GM18502 (cell line): ENCODE measurements at regions not wholly inside any gene's neighbourhood (a gene's known extent, or its start where the extent isn't known, plus 50 kb on each side); places are given as distances from the start of the nearest gene placed in this dataset.

ENCODE experiments used
- ATAC-seq: cut with Tn5 transposase; IDR thresholded peaks from one replicate; pipeline ENCODE4 v1.9.1; 2021; ENCODE audit warnings: mild to moderate bottlenecking; ENCODE audit not compliant: unreplicated experiment, poor library complexity

GRCh38 chr21:30986965-30987364, 51.3 kb downstream of the KRTAP19-8 start:
- no peak for ATAC-seq

DNA sequence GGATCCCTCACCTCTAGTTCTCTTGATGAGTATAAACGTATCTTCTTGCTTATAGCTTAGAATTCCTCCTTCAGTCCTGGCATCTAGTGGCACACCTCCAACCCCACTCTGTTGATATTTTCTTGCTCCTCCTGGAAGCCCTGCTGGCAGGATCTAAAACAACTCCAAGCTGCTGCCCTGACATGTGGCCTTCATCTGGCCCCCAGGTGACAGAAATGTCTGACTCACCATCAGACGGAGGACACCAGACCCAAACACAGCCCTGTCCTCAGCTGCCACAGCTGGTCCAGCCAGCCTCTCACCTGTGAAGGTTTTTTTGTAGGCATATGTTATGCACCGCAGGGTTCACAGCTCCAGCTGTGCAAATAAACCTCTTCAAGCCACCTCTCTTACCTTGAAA, 53.4 kb downstream of the KRTAP19-8 start:
- ATAC-seq = no peak

DNA sequence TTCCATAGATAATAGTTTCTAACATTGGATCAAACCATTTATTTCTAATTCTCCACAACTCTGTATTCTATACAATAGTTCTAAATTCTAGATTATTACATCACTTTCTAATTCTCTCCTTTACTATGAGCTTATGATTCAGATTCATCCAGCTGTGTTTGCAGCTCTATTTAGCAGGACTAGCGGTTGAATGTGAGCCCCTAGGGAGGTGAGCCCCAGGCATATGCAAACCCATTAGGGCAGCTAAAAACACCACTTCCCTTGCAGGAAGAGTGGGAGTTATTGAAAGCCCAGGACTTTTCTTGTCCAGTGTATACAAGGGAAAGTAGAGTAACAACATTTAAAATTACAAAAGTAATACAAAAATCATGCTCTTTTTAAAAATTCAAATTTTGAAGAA, 56.9 kb downstream of the KRTAP19-8 start:
- ATAC-seq = no peak

DNA sequence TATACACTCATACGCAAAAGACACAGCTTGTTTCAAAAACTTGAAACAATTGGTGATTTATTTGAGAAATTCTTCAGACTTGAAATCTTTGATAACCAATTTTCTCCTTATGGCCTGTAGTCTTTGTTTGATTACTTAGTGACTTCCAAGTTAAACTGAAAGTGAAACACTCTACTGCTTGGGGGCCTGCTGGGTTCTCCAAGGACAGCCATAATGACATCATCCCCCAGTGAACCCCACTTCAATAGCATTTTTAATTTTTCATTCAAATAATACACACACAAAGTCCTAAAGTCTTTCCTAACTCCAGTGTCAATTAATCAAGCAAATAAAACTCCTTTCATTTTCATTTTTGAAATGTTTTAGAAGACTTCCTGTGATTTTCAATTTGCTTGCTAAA, 59.2 kb downstream of the KRTAP19-8 start:
- peak; percentile 61 for ATAC-seq

DNA sequence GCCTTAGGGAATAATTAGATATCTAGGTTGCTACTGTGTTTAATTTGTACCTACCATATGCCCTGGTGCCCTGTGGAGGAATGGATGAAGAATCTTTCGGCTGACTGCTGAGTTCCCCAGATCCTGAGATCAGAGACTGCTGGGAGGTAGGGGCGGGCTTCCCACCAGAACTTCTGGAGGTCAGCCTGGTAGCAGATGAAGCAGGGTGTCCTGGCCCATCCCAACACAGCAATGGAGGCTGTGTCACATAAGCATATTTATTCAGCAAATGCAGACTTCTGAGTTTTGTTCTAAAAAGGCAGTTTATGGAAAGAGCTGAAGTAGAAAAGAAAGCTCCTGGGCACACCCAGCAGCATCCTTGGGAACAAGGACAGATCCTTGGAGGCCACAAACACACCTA, 74.0 kb downstream of the KRTAP19-8 start:
- no peak for ATAC-seq

DNA sequence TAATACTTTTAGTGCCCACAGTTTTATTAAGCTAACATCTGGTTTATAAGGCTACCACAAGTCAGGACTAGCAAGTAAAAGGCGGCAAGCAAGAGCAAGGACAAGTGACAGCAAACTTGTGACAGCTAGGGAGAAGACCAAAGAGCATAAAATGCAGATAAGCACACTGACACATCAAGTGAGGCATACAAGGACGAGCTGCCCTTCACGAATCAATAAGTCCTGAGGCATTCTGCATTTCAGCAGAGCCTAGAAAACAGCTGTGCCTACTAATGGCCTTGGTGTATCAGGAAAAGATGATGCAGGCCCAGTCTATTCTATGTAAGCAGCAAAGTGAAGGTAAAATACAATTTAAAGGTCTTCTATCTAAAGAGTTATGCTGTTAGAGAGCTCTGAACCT, 74.8 kb downstream of the KRTAP19-8 start:
- ATAC-seq = no peak

DNA sequence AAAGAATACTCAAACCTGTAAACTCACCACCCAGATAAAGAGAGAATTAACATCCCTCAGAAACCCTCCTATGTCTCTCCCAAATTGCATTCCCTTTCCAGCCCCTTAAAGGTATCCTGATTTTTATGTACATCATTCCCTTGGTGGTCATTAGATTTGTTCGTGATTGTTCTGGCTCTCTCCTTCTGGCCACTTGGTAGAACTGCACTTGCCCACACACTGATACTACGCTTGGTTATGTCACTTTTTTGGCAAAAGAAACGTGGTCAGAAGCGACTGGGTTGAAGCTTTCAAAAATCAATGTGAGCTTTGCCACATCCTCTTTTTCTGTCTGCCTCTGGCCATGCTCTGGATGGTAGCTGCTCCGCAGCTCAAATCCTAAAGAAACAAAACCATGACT, 76.3 kb downstream of the KRTAP19-8 start:
- ATAC-seq = no peak

DNA sequence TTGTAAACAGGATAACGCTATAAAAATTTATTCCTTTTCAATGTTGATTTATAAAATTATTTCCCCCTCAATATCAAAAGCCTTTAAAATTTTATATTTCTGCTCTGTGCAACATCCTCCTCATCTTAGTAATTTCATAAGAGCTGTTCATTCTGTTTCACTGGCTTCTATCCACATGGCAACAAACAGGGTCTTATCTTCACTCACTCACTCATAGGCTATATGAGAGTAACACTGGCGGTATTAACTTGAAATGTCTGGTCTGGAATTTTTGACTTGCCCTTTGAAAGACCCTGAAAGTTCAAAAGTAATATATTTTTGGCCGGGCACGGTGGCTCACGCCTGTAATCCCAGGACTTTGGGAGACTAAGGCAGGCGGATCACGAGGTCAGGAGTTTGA, 77.4 kb upstream of the KRTAP11-1 start:
- ATAC-seq = no peak

DNA sequence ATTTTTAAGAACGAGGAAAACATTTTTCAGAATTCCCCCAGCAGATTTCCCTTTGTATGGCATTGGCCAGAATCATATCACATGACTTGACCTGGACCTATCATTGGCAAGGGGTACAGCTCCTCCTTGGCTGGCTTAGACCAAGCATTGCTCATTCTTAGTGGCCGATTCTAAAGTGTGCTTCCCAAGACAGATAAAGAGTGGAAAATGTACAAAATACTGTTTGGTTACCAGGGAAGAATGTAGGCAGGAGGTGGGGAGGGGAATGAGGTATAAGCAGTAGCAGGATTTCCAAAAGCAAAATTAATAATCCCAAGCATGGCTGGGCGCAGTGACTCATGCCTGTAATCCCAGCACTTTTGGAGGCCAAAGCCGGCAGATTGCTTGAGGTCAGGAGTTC, 75.6 kb upstream of the KRTAP11-1 start:
- ATAC-seq = no peak

GRCh38 chr21:30953605-30954004, 72.2 kb upstream of the KRTAP11-1 start:
- no peak for ATAC-seq

- ATAC-seq = no peak
Measured at GRCh38 chr21:30947141-30947540, 65.8 kb upstream of the KRTAP11-1 start.

- no peak for ATAC-seq
Measured at GRCh38 chr21:30943920-30944319, 62.5 kb upstream of the KRTAP11-1 start.

DNA sequence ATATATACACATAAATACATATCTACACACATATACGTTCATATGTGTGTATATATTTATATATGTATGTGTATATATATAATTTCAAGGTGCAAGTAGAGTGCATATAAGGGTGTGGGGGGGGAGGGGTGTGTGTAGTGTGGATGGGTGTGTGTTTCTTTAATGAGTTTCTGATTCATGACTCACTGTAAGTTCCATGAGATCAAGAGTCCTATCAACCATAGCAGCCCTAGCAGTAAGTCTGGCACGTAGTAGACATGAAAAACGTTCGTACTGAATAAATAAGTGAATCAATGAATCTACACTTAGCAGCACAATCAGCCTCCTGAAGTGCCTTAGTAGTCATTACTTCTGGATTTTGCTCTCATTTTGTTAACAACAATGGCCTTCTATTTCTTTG, 61.9 kb upstream of the KRTAP11-1 start:
- no peak for ATAC-seq

DNA sequence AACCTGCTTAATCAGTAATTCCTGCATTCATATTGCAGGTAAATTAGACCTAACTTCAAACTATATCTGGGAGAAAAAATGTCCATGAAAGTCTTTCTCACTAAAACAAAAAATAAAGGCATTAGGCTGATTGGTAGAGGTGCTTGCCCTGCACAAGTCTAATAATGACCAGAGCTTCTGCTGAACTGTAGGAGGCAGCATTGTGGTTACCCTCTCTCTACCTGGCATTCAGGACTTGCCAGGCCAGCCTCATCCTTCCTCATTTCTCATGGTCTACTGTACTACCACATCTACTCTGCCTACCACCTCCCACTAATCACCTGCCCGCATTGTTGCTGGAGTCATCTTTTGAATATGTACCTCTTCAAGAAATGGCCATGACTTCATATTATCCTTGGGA, 60.8 kb upstream of the KRTAP11-1 start:
- no peak for ATAC-seq

- ATAC-seq = no peak
Measured at GRCh38 chr21:30936207-30936606, 54.8 kb upstream of the KRTAP11-1 start.

- ATAC-seq = no peak
Measured at GRCh38 chr21:30935889-30936168, 54.4 kb upstream of the KRTAP11-1 start.

DNA sequence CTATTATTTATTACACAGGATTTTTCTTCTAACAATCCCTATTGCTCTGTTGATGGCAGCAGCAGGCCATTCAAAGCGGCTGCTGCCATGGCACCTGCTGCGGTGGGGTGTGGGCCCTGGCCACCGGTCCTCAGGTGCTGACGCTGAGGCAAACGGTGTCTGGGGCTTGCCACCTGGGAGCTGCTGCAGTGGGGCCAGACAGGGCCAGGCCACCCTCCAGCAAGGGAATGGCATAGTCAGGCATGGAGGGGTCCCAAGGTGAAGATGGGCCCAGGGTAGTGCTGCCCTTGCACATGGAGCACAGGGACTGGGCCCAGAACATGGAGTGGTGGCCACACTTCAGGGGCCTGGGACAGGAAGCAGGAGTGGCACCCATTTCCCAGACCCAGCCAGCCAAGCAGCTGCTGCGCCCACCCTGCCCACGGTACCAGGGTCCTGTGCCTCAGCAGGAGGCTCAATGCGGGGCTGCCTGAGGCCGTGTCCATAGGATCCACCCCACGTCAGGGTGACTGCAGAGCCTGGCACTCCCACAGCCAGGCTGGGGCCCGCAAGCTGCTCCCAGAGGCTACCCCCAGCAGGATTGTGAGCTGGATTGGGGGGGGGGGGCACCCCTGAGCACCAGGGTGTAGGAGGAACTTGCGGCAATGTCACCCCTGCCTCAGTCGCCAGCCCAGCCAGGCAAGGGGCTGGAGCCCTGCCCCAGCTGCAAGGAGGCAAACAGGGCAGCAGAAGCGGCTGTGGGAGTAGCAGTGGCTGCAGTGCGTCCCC, 53.9 kb upstream of the KRTAP11-1 start:
- no peak for ATAC-seq

- ATAC-seq = no peak
Measured at GRCh38 chr21:30932686-30933085, 51.3 kb upstream of the KRTAP11-1 start.
